ENCODE measurements at regions not wholly inside any gene's neighbourhood (a gene's known extent, or its start where the extent isn't known, plus 50 kb on each side); places are given as distances from the start of the nearest gene placed in this dataset.

- DNase-seq: no peak
Measured at GRCh38 chr5:96282020-96282419, 151.0 kb downstream of the PCSK1 start.

DNA sequence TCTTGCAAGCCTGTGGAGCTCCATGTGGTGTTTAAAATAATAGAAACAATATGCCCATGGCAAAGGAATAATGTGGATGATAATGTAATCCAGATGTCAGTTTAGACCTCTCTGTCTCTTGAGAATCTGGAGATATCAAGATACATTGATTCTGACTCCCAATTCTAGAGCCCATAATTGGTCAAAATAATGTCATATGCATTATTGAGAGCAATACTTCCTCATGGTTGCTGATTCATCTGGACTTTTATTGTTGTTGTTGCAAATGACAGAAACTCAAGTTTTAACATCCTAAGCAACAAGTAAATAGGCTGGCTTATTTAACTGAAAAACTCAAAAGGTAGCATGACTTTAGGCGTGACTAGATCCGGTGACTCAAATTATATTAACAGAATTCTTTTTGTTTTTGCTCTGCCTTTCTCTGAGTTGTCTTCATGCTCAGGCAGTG is 152.1 kb downstream of the PCSK1 start:
- DNase-seq: no peak

DNA sequence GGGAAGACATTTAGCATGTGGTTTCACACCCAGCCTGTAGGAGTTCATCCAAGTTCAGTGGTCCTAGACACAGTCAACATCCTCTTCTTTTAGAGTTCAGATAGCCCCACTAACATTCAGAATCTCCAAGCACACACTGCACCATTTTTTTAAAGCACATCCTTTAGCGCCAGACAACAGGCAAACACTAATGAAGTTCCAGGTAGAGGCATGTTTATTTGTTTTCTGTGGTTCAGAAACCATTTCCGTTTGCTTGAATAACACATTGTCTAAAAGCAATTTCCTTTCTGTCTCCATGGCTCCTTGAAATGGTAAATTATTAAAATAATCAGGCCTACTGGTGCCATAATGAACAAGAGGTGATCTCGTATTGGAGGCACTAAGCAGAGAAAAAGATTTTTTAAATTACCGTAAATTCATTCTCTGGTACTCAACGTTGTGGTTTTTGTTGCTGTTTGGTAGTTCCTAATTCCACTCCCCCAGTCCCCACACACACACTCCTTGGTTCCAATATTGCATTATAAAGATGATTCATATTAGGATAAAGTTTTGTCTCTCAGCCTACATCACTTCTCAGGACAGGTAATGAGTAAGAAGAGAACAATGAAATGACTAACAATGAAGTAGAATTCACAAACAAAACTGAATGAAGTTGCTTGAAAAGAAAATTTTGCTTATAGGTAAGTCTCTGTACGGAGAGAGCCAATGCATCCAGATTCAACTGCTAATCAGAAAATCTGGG is 153.1 kb downstream of the PCSK1 start:
- DNase-seq: no peak

GRCh38 chr5:96278981-96279380 is 154.1 kb downstream of the PCSK1 start:
- no peak for DNase-seq

GRCh38 chr5:96275051-96275450 is 158.0 kb downstream of the PCSK1 start:
- no peak for DNase-seq

DNA sequence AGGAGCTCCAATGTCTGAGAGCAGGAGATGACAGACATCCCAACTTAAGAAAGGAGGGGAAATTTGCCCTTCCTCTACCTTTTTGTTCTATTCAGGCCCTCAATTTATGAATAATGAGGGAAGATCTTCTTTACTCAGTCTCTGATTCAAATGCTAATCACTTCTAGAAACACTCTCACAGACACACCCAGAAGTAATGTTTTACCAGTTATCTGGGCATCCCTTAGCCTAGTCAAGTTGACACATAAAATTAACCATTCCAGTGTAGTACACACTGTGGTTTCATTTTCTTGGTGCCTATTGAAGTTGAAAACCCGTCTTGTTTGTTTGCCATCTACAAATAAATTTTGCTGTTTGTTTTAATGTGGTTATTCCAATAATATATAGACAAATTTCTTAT is 167.6 kb downstream of the PCSK1 start:
- no peak for DNase-seq

DNA sequence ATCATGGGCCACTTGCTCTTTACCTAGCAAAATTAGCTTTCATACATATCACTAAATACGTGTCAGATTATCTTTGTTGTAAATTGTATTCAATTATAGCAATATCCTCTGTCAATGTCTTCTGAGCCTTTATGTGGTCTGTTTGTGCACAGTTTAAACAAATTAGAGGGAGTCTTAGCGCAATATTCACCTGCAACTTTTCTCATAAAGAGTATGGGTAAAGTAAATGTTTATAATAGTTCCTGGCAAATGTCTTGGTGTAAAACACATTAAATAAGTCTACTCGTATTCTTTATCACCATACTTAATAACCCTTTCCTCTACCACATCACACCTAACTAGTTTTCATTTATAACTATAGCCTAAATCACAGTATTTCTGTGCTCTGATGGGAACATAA is 169.0 kb downstream of the PCSK1 start:
- DNase-seq: no peak

GRCh38 chr5:96262105-96262504 is 170.9 kb downstream of the PCSK1 start:
- no peak for DNase-seq

DNA sequence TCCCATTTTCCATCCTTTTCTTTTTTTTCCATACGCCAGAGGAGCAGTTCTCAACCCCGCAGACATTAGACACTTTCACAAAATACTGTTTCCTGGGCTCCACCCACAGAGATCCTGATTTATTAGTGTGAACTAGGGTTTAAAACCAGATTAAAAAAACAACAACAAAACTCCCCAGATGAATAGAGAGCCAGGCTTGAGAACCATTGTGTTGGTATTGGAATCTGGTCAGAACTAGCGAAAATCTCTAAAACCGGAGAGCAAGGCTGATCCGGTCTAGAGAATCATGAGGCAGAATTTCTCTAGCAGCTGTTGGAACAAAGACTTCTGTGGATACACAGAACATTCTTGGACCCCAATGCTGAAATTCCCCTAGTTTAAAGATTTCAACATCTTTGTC is 173.0 kb downstream of the PCSK1 start:
- no peak for DNase-seq

DNA sequence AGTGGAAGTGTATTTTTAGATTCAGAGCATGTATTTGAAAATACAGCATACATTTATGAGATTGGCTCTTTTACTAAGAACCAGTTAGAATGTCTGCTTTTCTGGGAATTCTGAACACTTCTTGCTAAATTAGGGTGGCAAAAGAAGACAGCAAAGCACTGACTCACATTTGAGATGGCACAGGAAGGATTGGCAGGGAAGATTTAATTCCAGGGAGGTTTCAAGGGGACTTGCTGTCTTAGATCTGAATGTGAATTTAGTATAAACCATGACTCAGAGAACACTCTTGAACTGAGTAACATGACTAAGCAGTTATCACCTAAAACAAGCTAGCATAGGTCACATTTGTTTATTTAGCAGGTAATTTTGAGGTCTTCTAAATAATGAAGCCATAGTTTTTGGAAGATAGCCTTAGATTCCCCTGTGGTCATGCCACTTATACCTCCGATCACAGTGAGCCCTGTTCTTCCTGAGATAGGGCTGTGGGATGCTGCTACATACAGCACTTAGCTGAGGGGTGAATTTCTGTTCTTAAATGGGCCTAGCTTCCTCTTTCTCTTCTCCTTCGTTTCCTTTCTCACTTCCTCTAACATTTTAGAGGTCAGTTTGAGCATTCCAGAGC is 173.8 kb downstream of the PCSK1 start:
- DNase-seq: no peak

GRCh38 chr5:96258692-96259091 is 174.4 kb downstream of the PCSK1 start:
- DNase-seq: no peak

DNA sequence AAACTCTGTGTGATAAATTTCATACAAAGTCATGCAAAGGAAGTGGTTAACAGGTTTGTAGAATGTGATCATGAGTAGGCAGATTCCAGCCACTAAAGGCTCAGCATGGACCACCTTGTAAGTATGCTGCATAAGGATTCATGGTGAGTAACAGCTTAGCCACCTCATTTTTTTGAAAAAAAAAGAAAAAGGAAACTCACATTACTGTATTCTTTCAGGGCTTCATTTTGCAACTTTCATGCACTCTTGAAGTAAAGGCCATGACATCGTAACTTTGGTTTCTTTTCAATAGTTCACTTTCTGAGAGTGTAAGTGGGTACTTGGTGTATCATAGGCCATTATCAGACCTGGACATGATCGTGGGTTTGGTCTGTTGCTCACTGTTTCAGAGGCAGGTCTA is 175.1 kb downstream of the PCSK1 start:
- DNase-seq: no peak

DNA sequence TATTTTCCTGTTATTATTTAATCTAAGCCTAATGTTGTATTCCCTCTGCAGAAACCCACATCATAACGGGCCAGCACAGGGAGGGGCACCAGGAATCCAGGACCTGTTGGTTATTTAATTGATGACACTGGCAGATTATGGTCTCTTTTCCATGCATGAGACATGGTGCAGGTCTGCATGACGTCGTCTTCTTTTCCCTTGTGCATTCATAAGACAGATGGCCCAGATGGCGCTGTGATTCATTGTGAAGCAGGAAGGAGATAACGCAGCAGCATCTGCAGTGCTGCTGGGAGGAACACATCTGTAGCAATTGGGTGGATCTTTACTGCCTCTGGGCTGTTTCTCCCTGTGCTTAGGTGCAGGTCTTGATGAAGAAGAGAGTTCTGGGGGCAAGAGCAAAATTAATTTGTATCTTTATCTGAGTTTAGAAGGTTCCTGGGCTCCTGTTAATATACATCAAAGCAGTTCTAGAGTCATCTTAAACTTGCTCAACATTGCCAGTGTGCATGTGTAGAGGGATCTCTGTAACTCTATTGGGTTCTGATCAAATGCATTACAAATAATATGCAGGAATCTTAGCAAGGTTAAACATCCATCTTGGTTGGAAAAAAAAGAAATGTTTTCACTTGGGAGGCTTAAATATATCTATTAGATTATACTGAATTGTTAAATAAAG is 176.1 kb downstream of the PCSK1 start:
- no peak for DNase-seq

DNA sequence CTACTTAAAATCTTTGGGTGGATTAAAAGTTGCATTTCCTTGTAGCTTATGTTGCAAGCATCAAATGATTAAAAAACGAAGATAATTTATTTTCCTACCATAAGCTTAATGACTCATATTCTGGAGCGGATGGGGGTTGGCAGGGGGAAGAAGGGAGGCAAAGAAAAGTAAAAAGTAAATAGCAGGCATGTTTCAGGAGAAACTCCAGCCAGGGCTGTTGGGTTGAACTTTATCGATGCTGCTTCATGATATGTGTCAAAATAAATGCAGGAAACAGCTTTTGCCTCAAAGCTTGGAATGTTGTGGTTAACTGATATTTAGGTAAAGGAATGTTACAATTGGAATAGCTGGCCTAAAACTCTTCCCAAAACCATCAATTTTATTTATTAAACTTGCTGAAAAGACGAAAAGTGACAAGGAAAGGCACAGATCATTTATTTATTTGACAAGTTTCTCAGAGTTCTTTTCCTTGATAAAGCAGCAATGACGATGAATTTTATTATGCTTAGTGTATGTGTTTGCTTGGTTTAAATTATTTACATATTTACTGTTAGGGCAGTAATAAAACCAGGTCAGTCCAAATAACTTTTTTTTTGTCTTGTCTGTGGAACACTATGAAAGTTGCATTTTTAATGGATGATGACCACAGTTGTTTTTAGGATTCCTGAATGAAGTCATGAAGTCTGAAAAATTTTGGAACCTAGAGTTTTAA is 177.9 kb downstream of the PCSK1 start:
- no peak for DNase-seq

GRCh38 chr5:96253140-96253539 is 179.9 kb downstream of the PCSK1 start:
- no peak for DNase-seq

- DNase-seq: no peak
Measured at GRCh38 chr5:96252596-96252995, 180.5 kb downstream of the PCSK1 start.

DNA sequence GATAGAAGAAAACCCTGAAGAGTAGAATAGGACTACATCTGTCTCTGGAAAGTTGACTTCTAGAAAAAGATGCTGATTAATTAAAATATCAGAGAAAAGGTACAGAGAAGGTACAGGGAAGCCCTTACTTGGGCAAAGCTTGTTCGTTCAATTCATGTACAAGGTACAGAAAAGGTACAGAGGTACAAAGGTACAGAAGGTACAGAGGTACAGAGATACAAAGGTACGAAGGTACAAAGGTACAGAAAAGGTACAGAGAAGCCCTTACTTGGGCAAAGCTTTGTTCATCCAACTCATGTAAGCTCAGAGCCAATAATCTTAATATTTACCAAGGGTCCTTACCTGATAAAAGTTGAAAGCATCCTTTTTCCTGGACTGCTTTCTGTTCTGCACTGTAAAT is 182.3 kb downstream of the PCSK1 start:
- DNase-seq: no peak

DNA sequence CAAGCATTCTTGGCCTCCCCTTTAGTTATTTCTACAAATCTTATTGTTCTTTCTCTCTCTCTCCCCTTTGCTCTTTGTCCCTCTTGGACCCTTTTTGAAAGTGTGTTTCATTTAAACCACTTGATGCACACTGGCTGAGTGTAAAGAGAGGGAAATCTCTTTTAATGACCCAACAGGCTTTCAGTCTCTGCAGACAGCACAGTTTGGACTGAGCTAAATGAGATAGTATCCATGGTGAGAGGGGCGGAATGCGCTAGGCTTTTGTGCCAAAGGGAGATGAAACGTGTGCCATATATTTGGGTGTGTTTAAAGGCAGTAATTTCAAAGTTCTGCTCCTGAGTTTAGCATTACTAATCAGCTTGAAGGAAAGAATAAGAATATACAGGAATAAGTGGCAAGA is 184.9 kb downstream of the PCSK1 start:
- no peak for DNase-seq

GRCh38 chr5:96247708-96248107 is 185.3 kb downstream of the PCSK1 start:
- no peak for DNase-seq

DNA sequence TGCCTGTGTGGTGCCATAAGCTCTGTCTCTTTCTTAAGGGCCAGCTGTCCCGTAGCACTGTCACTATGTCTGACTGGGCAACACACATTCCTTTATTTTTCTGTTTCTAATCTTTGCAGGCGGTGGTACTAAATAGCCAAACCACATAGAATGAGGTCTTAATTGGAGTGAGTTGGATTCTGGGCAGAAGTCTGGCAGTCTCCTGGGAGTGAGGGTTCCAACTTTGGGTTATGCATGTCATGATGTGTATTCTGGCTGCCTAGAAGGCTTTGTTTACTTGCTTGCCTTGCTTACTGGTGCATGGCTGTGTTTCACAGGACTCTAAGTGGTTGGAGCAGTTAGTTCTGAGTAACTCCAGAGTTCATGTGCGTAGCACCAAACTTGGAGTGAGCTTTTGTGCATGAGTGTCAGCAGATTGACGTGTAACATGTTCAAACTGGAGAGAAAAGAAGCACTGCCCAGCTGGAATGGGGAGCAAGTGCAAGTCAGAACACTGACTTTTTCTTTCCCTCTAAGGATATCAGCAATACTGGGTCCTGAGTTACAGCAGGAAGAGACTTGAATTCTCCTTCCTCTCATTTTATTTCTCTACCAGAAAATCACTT is 185.8 kb downstream of the PCSK1 start:
- no peak for DNase-seq

DNA sequence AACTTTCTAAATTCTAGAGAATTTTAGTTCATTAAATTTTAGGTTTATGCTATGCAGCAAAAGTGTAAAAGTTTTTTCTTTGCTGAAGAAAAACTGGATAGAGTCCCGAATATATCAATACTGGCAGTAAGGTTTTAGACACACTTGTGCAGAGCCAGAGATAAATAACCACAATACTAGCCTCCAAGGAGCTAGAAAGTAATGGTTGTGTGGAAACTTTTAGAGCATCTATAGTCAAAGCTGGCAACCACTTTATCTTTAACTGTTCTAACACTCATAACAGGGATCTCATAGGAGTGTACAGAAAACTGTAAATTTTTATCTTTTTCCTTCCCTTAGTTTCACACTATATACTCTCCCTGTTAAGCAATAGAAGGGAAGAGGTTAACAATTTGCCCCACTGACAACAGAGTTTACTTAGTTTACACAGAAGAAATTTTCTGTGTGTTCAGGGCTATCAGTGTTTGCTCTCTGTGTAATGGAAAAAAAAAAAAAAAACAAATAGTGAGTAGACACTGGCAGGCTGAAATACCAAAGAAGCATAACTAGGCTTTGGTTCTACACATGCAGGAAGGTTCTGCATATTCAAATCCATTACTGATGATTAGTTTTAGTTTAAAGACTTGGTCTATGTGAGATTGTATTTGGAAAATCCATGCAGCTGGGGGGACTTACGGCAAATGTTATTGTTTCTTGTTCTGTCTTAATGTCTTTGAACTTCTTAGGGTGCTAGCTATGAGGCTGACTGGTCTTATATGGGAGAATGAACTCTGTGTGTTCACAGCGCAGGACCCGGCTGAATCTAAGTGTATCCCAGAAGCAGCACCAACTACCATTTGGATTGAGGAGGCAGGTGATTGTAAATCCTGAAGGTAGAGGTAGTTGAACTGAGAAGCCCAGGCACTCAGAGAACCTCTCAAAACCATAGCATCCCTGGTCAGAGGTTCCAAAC is 187.6 kb downstream of the PCSK1 start:
- DNase-seq: no peak

DNA sequence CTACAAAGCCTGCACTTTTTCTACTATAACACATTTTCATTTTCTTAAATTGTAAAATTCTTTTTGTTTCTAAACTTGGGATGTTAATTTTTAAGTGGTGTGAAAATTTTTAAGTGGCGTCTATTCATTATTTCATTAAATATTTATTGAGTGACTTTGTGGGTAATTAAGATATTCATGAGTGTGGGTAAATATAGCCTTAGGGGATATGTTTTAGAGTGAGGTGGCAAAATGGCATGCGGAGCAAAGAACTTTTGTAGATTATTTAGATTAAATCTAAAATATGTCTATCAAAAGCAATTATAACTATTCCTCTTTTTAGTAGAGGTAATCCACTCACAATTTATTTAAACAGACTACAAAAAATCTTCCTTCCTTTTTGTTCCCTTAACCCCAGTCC is 188.4 kb downstream of the PCSK1 start:
- DNase-seq: no peak
